Retinal pigment epithelial cell (primary cell): ENCODE measurements at regions not wholly inside any gene's neighbourhood (a gene's known extent, or its start where the extent isn't known, plus 50 kb on each side); places are given as distances from the start of the nearest gene placed in this dataset.

ENCODE experiments used
- DNase-seq: peaks from one replicate; pipeline ENCODE4 v3.0.0-alpha.2; 2010; ENCODE audit warnings: low read depth
- H3K4me3 ChIP-seq: 2 replicates; pipeline ENCODE4 v1.5.1; 2011; ENCODE audit warnings: mild to moderate bottlenecking, low read length, control low read depth, moderate library complexity
- CTCF ChIP-seq: conservative IDR thresholded peaks from 2 replicates; pipeline ENCODE4 v1.5.1; 2011; ENCODE audit warnings: low read depth, low read length, control low read depth, inconsistent platforms

DNA sequence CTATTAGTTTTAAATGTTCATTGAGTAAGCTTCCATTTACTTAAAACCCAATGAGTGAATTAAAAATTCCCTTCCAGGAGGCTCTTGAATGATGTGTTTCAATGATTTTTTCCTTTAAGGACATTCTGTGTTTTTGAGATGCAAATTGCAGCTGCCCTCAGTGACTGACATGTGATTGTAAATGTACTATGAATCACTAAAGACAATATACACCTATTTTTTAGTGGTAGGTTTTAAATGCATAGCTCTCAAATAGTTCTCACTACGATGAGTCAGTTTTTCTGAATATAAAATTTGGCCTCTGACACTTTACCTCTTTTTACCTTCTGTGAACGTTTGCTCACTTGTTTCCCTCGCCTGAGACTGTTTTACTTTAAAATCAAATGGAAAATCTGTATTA, 204.7 kb downstream of the BARHL2 start:
- H3K4me3 ChIP-seq = no peak overlapping the region
- DNase-seq = no peak
- TF ChIP-seq CTCF = no peak

DNA sequence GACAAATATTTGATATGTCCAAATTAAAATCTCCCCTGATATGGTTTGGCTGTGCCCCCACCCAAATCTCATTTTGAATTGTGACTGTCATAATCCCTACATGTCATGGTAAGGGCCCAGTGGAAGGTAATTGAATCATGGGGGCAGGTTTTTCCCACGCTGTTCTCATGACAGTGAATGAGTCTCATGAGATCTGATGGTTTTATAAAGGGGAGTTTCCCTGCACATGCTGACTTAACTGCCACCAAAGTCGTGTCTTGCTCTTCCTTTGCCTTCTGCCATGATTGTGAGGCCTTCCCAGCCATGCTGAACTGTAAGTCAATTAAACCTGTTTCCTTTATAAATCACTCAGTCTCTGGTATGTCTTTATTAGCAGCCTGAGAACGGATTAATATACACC, 207.0 kb downstream of the BARHL2 start:
- DNase-seq = no peak
- TF ChIP-seq CTCF = no peak

DNA sequence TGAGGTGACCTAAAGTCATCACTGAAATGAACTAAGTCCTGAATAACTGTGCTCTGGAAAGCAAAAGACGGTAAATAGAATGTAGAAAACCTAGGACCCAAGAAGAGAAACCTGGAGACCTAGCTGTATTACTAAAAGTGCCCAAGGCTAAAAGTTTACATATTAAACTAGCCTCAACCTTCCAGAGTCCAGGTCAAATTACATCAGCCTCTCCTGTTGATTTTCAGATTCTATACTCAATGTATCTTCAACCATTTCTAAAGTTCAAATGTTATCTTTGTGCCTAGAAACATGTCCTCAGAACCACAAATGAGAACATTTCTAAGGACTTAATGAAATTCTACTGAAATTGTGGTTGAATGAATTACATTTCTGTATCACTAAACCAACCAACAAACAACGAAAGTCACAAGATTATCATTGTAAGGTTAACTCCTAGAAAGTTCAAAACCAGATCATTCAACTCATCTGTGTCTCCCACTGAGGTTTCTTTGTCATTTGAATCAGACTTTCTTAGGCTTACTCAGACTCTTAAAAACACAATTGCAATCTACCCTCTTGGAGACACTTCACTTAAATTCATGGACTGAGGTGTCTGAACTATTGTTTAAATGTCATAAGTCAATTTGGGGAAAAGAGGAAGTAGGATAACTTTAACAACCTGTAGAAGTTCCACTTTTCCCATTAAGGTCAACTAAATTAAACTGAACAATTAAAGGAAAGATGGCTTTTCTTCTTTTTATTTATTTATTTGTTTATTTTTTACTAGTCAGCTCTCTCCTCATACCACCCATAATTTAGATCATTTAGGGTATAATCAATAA, 207.7 kb downstream of the BARHL2 start:
- DNase-seq = no peak
- no peak overlapping the region for H3K4me3 ChIP-seq
- no peak for TF ChIP-seq CTCF

More for the DNA sequence above, 207.0 kb downstream of the BARHL2 start:
- H3K4me3 ChIP-seq = no peak overlapping the region

DNA sequence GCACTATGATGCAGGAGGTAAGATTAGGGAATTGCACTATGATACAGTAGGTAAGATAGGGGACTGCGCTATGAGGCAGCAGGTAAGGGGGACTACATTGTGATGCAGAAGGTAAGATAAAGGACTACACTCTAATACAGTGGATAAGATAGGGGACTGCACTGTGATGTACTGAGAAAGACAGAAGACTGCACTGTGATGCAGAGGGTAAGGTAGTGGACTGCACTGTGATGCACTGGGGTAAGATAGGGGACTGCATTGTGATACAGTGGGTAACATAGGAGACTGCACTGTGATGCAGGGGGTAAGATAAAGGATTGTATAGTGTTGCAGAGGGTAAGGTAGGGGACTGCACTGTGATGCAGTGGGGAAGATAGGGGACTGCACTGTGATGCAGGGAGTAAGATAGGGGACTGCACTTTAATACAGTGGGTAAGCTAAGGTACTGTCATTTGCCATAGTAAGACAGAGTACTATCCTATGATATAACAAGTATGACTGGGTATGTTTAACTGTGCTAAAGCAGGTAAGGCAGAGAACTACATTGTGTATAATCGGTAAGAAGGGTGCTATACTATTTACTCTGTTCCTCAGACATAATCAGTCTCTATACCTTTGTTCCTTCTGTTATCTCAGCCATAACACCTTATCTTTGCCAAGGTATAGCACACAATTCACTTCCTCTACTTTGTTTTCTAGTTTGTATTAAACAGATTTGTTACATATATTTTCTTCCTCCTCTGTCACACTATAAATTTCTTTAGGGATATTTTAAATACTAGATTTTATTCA, 208.5 kb downstream of the BARHL2 start:
- H3K4me3 ChIP-seq = no peak overlapping the region
- no peak for TF ChIP-seq CTCF
- DNase-seq = no peak

- no peak for DNase-seq
- no peak overlapping the region for H3K4me3 ChIP-seq
- TF ChIP-seq CTCF = no peak
Measured at GRCh38 chr1:90507173-90507572, 209.9 kb downstream of the BARHL2 start.

GRCh38 chr1:90505806-90506205, 211.3 kb downstream of the BARHL2 start:
- DNase-seq = no peak
- TF ChIP-seq CTCF = no peak
- H3K4me3 ChIP-seq = no peak overlapping the region
